Mesenchymal stem cell (in vitro differentiated cells and primary cell): ENCODE measurements at regions not wholly inside any gene's neighbourhood (a gene's known extent, or its start where the extent isn't known, plus 50 kb on each side); places are given as distances from the start of the nearest gene placed in this dataset.

Experiments used
- DNase-seq: peaks from one replicate; pipeline ENCODE4 v3.0.0-alpha.2; 2013
- H2AFZ ChIP-seq: one replicate; pipeline ENCODE4 v1.6.1; 2013; ENCODE audit warnings: low read depth, mild to moderate bottlenecking, control low read depth, inconsistent platforms, low read length, moderate library complexity
- H2AK5ac ChIP-seq: 2 replicates; pipeline ENCODE4 v1.6.1; 2013; ENCODE audit warnings: low read length, moderate library complexity, mild to moderate bottlenecking, inconsistent platforms; ENCODE audit not compliant: severe bottlenecking
- H2BK120ac ChIP-seq: one replicate; pipeline ENCODE4 v1.6.1; 2013; ENCODE audit warnings: low read depth, mild to moderate bottlenecking, inconsistent platforms, low read length, moderate library complexity
- H2BK12ac ChIP-seq, 2 experiments: one replicate each; pipeline ENCODE4 v1.6.1; 2013; ENCODE audit warnings: inconsistent platforms in 2 of 2, low read length in 2 of 2, mild to moderate bottlenecking in 2 of 2, moderate library complexity in 2 of 2, control low read depth in 1 of 2
- H2BK15ac ChIP-seq: one replicate; pipeline ENCODE4 v1.6.1; 2013; ENCODE audit warnings: mild to moderate bottlenecking, low read depth, inconsistent platforms; ENCODE audit not compliant: poor library complexity, severe bottlenecking
- H2BK5ac ChIP-seq: 2 replicates; pipeline ENCODE4 v1.6.1; 2013; ENCODE audit warnings: low read depth, mild to moderate bottlenecking, low read length, control low read depth, inconsistent platforms; ENCODE audit not compliant: poor library complexity, severe bottlenecking
- H3K14ac ChIP-seq, 2 experiments: one replicate each; pipeline ENCODE4 v1.6.1; 2013; ENCODE audit warnings: inconsistent platforms in 2 of 2, low read length in 2 of 2, control low read depth in 1 of 2, mild to moderate bottlenecking in 1 of 2, moderate library complexity in 1 of 2
- H3K18ac ChIP-seq, 2 experiments: one replicate each; pipeline ENCODE4 v1.6.1; 2013; ENCODE audit warnings: inconsistent platforms in 2 of 2, low read length in 2 of 2, control low read depth in 1 of 2, low read depth in 1 of 2, mild to moderate bottlenecking in 1 of 2
- H3K23ac ChIP-seq, 2 experiments: one replicate each; pipeline ENCODE4 v1.6.1; 2013; ENCODE audit warnings: inconsistent platforms in 2 of 2, low read length in 2 of 2, mild to moderate bottlenecking in 2 of 2, moderate library complexity in 2 of 2, control low read depth in 1 of 2
- H3K27ac ChIP-seq: 2 replicates; pipeline ENCODE4 v1.5.1; 2013; ENCODE audit warnings: mild to moderate bottlenecking, moderate library complexity, low read length, control low read depth, inconsistent platforms; ENCODE audit not compliant: poor library complexity, severe bottlenecking
- H3K27me3 ChIP-seq, 2 experiments: 2 replicates each; pipeline versions ENCODE4 v1.6.1 to v1.7.0; 2013; ENCODE audit warnings: low read length in 2 of 2, mild to moderate bottlenecking in 2 of 2, moderate library complexity in 2 of 2, control low read depth in 1 of 2, inconsistent platforms in 1 of 2; ENCODE audit not compliant: control insufficient read depth in 1 of 2, insufficient read depth in 1 of 2
- H3K36me3 ChIP-seq, 2 experiments: 2 replicates each; pipeline versions ENCODE4 v1.6.1 to v1.7.0; 2013; ENCODE audit warnings: low read length in 2 of 2, control low read depth in 1 of 2, inconsistent platforms in 1 of 2, low read depth in 1 of 2, mild to moderate bottlenecking in 1 of 2; ENCODE audit not compliant: insufficient read depth in 2 of 2, control insufficient read depth in 1 of 2
- H3K4ac ChIP-seq, 2 experiments: one replicate each; pipeline ENCODE4 v1.6.1; 2013; ENCODE audit warnings: inconsistent platforms in 2 of 2, low read length in 2 of 2, mild to moderate bottlenecking in 2 of 2, moderate library complexity in 2 of 2, control low read depth in 1 of 2, low read depth in 1 of 2
- H3K4me1 ChIP-seq: 2 replicates; pipeline ENCODE4 v1.6.1; 2013; ENCODE audit warnings: low read depth, low read length, control low read depth; ENCODE audit not compliant: control insufficient read depth, insufficient read depth
- H3K4me2 ChIP-seq: 2 replicates; pipeline ENCODE4 v1.6.1; 2013; ENCODE audit warnings: low read length, mild to moderate bottlenecking, inconsistent platforms; ENCODE audit not compliant: poor library complexity, severe bottlenecking
- H3K4me3 ChIP-seq, 2 experiments: 2 replicates each; pipeline versions ENCODE4 v1.5.1 to v1.7.0; 2013; ENCODE audit warnings: low read length in 2 of 2, mild to moderate bottlenecking in 2 of 2, control low read depth in 1 of 2, low read depth in 1 of 2; ENCODE audit not compliant: insufficient read depth in 1 of 2
- H3K79me1 ChIP-seq: replicated peaks from 2 replicates; pipeline ENCODE4 v1.6.1; 2013; ENCODE audit warnings: mild to moderate bottlenecking, control low read depth, low read length, inconsistent platforms; ENCODE audit not compliant: poor library complexity, severe bottlenecking
- H3K9ac ChIP-seq: 2 replicates; pipeline ENCODE4 v1.7.0; 2013; ENCODE audit warnings: mild to moderate bottlenecking, low read length, moderate library complexity
- H3K9me3 ChIP-seq: 2 replicates; pipeline ENCODE4 v1.7.0; 2013; ENCODE audit warnings: mild to moderate bottlenecking, low read length; ENCODE audit not compliant: control insufficient read depth
- H4K8ac ChIP-seq: one replicate; pipeline ENCODE4 v1.6.1; 2013; ENCODE audit warnings: inconsistent platforms, mild to moderate bottlenecking, low read length, moderate library complexity
- H4K91ac ChIP-seq: one replicate; pipeline ENCODE4 v1.6.1; 2013; ENCODE audit warnings: mild to moderate bottlenecking, low read length, inconsistent platforms
- WGBS: methylation state at CpG from one replicate; pipeline ENCODE4 v1.1.7; 2013; ENCODE audit warnings: mixed read lengths; 5-methylcytosine and 5-hydroxymethylcytosine counted together

GRCh38 chr2:5036256-5036655, 655.9 kb upstream of the SOX11 start:
- Histone ChIP-seq H4K8ac (no peak overlapping the region), H3K18ac (no peak overlapping the region), H4K91ac (no peak overlapping the region), H2BK120ac (no peak overlapping the region), H3K4me3 (no peak overlapping the region), H3K36me3 (no peaks in the 10 kb centered on the region), H2BK15ac (no peak overlapping the region), H2AFZ (no peak overlapping the region), H3K4me1 (no peaks in the 10 kb centered on the region), H2BK12ac (no peak overlapping the region), H2AK5ac (no peak overlapping the region), H3K23ac (no peak overlapping the region), H3K79me1 (no peaks in the 10 kb centered on the region), H3K27ac (no peak overlapping the region), H3K4me2 (no peak overlapping the region), H3K9me3 (peaks cover 29% of the 10 kb centered on the region), H3K27me3 (no peaks in the 10 kb centered on the region), H3K4ac (no peak overlapping the region), H2BK5ac (no peak overlapping the region), H3K14ac (no peak overlapping the region), H3K9ac (no peak overlapping the region)
- DNase-seq = no peak
- 76% methylated on average over 4 of the region's 4 CpGs for WGBS

- 67% methylated on average over 4 of the region's 6 CpGs for WGBS
- no peak overlapping the region for H3K4me3 ChIP-seq
- no peaks in the 10 kb centered on the region for H3K4me1 ChIP-seq
- H2BK15ac ChIP-seq = no peak overlapping the region
- no peaks in the 10 kb centered on the region for H3K27me3 ChIP-seq
- no peak overlapping the region for H2BK120ac ChIP-seq
- no peak overlapping the region for H3K14ac ChIP-seq
- DNase-seq = no peak
- no peak overlapping the region for H4K8ac ChIP-seq
- H3K27ac ChIP-seq = no peak overlapping the region
- H3K36me3 ChIP-seq = no peaks in the 10 kb centered on the region
- no peak overlapping the region for H3K18ac ChIP-seq
- no peak overlapping the region for H3K4ac ChIP-seq
- H2BK12ac ChIP-seq = no peak overlapping the region
- H3K79me1 ChIP-seq = no peaks in the 10 kb centered on the region
- H2BK5ac ChIP-seq = no peak overlapping the region
- no peak overlapping the region for H4K91ac ChIP-seq
- H3K4me2 ChIP-seq = no peak overlapping the region
- peaks cover 33% of the 10 kb centered on the region for H3K9me3 ChIP-seq
- no peak overlapping the region for H3K23ac ChIP-seq
- H2AK5ac ChIP-seq = no peak overlapping the region
- H2AFZ ChIP-seq = no peak overlapping the region
- H3K9ac ChIP-seq = no peak overlapping the region
These were observed 652.8 kb upstream of the SOX11 start for GRCh38 chr2:5039241-5039975.

DNA sequence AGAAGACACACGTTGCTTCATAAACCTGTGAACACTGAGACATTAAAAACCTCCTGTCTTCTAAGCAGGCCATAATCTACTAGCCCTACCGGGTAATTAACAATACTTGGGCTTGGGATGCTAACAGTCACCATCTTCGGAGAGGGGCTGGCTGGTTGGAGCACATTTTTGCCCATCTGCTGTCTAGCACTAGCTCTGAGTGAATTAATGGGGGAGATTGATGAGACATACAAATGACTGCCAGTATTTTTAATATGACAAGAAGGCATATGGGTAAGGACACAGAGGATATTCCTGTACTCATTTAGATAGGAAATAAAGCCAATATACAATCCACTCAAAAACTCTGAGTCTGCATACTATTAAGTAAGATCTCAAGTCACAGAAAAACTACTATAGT, 651.6 kb upstream of the SOX11 start:
- Histone ChIP-seq H2AK5ac (no peak overlapping the region), H3K23ac (no peak overlapping the region), H4K91ac (no peak overlapping the region), H3K27ac (no peak overlapping the region), H3K36me3 (no peaks in the 10 kb centered on the region), H2BK5ac (no peak overlapping the region), H3K27me3 (no peaks in the 10 kb centered on the region), H2BK12ac (no peak overlapping the region), H3K4me2 (no peak overlapping the region), H2BK120ac (no peak overlapping the region), H3K9ac (no peak overlapping the region), H3K18ac (no peak overlapping the region), H3K4me3 (no peak overlapping the region), H4K8ac (no peak overlapping the region), H3K9me3 (peaks cover 30% of the 10 kb centered on the region), H3K4ac (no peak overlapping the region), H3K4me1 (no peaks in the 10 kb centered on the region), H3K79me1 (no peaks in the 10 kb centered on the region), H2AFZ (no peak overlapping the region), H3K14ac (no peak overlapping the region), H2BK15ac (no peak overlapping the region)
- DNase-seq = no peak
- 72% methylated on average over 3 of the region's 3 CpGs for WGBS

GRCh38 chr2:5041501-5041900, 650.7 kb upstream of the SOX11 start:
- Histone ChIP-seq H3K4ac (no peak overlapping the region), H3K27me3 (no peaks in the 10 kb centered on the region), H3K23ac (no peak overlapping the region), H3K4me3 (no peak overlapping the region), H3K4me1 (no peaks in the 10 kb centered on the region), H2AK5ac (no peak overlapping the region), H4K91ac (no peak overlapping the region), H4K8ac (no peak overlapping the region), H3K18ac (no peak overlapping the region), H2BK120ac (no peak overlapping the region), H3K79me1 (no peaks in the 10 kb centered on the region), H2BK5ac (no peak overlapping the region), H3K4me2 (no peak overlapping the region), H3K9me3 (peaks cover 30% of the 10 kb centered on the region), H3K27ac (no peak overlapping the region), H2BK12ac (no peak overlapping the region), H3K9ac (no peak overlapping the region), H2BK15ac (no peak overlapping the region), H3K36me3 (no peaks in the 10 kb centered on the region), H3K14ac (no peak overlapping the region), H2AFZ (no peak overlapping the region)
- WGBS = 68% methylated on average over 2 of the region's 2 CpGs
- no peak for DNase-seq
